ENCODE measurements at regions not wholly inside any gene's neighbourhood (a gene's known extent, or its start where the extent isn't known, plus 50 kb on each side); places are given as distances from the start of the nearest gene placed in this dataset.

DNA sequence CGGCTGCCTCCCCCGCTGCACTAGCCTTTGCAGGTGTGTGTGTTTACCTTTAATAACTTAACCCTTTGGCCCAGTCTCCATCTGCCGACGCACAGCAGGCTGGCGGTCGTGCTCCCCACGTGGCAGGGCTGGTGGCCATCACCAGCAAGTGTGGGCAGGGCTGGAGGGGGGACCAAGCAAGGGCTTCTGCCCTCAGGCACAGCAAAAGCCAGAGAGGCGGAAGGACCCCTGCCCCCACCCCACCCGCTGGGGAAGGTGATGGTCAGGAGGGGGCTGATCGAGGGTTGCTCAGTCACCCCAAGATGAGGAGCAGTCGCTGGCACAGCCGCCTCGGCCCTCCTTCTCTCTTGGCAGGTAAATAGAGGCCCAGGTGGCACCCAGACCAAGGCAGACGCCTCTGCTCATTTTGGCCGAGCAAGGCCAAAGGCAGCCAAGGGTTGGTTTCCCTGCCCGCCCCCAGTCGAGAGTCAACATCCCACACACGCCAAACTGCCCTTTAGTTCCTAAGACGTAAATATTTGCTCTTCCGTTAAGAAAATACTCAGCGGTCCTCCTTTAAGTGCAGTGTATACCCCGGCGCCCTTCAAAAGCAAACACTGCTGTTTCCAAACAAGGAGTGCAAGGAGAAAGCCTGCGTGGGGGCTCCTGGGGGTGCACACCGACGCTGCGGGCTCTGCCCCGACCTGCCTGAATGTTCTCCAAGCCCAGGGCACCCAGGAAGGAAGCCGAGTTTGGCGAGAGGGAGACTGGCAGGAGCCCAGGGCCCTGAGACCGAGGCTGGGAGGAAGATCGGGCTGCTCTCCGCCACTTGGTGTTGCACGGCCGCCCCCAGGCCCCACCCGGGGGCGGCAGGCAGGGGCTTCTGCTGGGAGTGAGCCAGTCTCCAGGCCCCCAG is 82.7 kb downstream of the SIK1 start:
- no peak for TF ChIP-seq POLR2A (IDR thresholded peaks at IDR 0.05)
- TF ChIP-seq, protein P1, sequence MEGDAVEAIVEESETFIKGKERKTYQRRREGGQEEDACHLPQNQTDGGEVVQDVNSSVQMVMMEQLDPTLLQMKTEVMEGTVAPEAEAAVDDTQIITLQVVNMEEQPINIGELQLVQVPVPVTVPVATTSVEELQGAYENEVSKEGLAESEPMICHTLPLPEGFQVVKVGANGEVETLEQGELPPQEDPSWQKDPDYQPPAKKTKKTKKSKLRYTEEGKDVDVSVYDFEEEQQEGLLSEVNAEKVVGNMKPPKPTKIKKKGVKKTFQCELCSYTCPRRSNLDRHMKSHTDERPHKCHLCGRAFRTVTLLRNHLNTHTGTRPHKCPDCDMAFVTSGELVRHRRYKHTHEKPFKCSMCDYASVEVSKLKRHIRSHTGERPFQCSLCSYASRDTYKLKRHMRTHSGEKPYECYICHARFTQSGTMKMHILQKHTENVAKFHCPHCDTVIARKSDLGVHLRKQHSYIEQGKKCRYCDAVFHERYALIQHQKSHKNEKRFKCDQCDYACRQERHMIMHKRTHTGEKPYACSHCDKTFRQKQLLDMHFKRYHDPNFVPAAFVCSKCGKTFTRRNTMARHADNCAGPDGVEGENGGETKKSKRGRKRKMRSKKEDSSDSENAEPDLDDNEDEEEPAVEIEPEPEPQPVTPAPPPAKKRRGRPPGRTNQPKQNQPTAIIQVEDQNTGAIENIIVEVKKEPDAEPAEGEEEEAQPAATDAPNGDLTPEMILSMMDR (IDR thresholded peaks at IDR 0.05): no peak
